ENCODE measurements at regions not wholly inside any gene's neighbourhood (a gene's known extent, or its start where the extent isn't known, plus 50 kb on each side); places are given as distances from the start of the nearest gene placed in this dataset.

GRCh38 chr9:28209130-28209529 is 635.8 kb upstream of the C9orf72 start (continued):
- TF ChIP-seq ZBTB11 (CRISPR knock-in tag; IDR thresholded peaks at IDR 0.05) (no peak), POLR2AphosphoS2 (IDR thresholded peaks at IDR 0.05; ENCODE audit: low read depth, low read length) (no peak), RELA (IDR thresholded peaks at IDR 0.05; ENCODE audit: borderline replicate concordance, partially characterized antibody) (no peak)

GRCh38 chr9:28212979-28213378 is 639.7 kb upstream of the C9orf72 start:
- ChIA-PET CTCF (no interaction called here), RAD21 (ENCODE audit: unreplicated experiment) (no interaction called here), SMC1A (ENCODE audit: uncharacterized antibody, unreplicated experiment) (no interaction called here), POLR2A (no interaction called here)
- in situ Hi-C loops (cut with MboI): no loop called here
- H3K36me3 ChIP-seq (ENCODE audit: control insufficient read depth in 2 of 2, insufficient read depth in 2 of 2, low read length in 1 of 2): no peaks in the 10 kb centered on the region
- no peak overlapping the region for H3K4me2 ChIP-seq (ENCODE audit: control insufficient read depth, insufficient read depth)
- H3K27me3 ChIP-seq (replicated peaks in 1 of 2; ENCODE audit: control insufficient read depth in 2 of 2, insufficient read depth in 2 of 2, low read length in 1 of 2): no peaks in the 10 kb centered on the region
- TF ChIP-seq KLF5 (IDR thresholded peaks at IDR 0.05; ENCODE audit: partially characterized antibody) (no peak), RBBP5 (conservative IDR thresholded peaks at IDR 0.05) (no peak), PBX3 (IDR thresholded peaks at IDR 0.05; ENCODE audit: insufficient replicate concordance, low read depth, low read length) (no peak), NFXL1 (IDR thresholded peaks at IDR 0.05; ENCODE audit: borderline replicate concordance) (no peak), CEBPZ (IDR thresholded peaks at IDR 0.05; ENCODE audit: low read depth, low read length) (no peak)
- intact Hi-C loops (cut with micrococcal nuclease; ENCODE audit: unreplicated experiment): no loop called here
- H3K9me3 ChIP-seq (replicated peaks; ENCODE audit: control insufficient read depth, insufficient read depth, low read length): no peaks in the 10 kb centered on the region
- FAIRE-seq: no peak
- H2AFZ ChIP-seq (ENCODE audit: control insufficient read depth, low read depth, low read length): no peak overlapping the region
- DNase-seq (ENCODE audit: low read depth, low spot score): no peak
- no TSS peak for BruUV-seq (replicated peaks)
- H3K79me2 ChIP-seq (ENCODE audit: control insufficient read depth, insufficient read depth, low read length): no peaks in the 10 kb centered on the region
- no peak overlapping the region for H3K4me3 ChIP-seq
- no peak overlapping the region for H3K9ac ChIP-seq (ENCODE audit: control insufficient read depth, insufficient read depth, low read length)
- peak; percentile 31; the same call in 1 of the 3 replicates for ATAC-seq
- H3K27ac ChIP-seq (ENCODE audit: control insufficient read depth, insufficient read depth): no peak overlapping the region
- no peaks in the 10 kb centered on the region for H3K4me1 ChIP-seq (ENCODE audit: control insufficient read depth, insufficient read depth, low read length)
- no peaks in the 10 kb centered on the region for H4K20me1 ChIP-seq (ENCODE audit: control insufficient read depth, insufficient read depth)
